ENCODE measurements at regions not wholly inside any gene's neighbourhood (a gene's known extent, or its start where the extent isn't known, plus 50 kb on each side); places are given as distances from the start of the nearest gene placed in this dataset.

- H3K27ac ChIP-seq: no peak overlapping the region
- 88 to 89% methylated on average over 3 of the region's 3 CpGs for WGBS, 2 donors
- H3K9me3 ChIP-seq: no peaks in the 10 kb centered on the region
- no peaks in the 10 kb centered on the region for H3K36me3 ChIP-seq
- no peaks in the 10 kb centered on the region for H3K27me3 ChIP-seq
- peaks cover 0 to 13% (median 0%) of the 10 kb centered on the region in 4 donors for H3K4me1 ChIP-seq
- no peak for DNase-seq (ENCODE audit: low spot score in 2 of 2)
- TF ChIP-seq EP300 (IDR thresholded peaks at IDR 0.05): no peak
- TF ChIP-seq POLR2A (IDR thresholded peaks at IDR 0.05): no peak
- TF ChIP-seq CTCF (IDR thresholded peaks at IDR 0.05): no peak
- no peak overlapping the region for H3K4me3 ChIP-seq
These were observed 69.5 kb upstream of the XPA start for GRCh38 chr9:97766610-97767009.

GRCh38 chr9:97767891-97768290 lies 70.8 kb upstream of the XPA start:
- Histone ChIP-seq H3K4me1 (peaks cover 0 to 13% (median 0%) of the 10 kb centered on the region in 4 donors), H3K4me3 (no peak overlapping the region), H3K27me3 (no peaks in the 10 kb centered on the region), H3K27ac (no peak overlapping the region), H3K36me3 (no peaks in the 10 kb centered on the region), H3K9me3 (no peaks in the 10 kb centered on the region)
- 82 to 88% methylated on average over 2 of the region's 2 CpGs for WGBS, 2 donors
- no peak for DNase-seq (ENCODE audit: low spot score in 2 of 2)
- TF ChIP-seq POLR2A (IDR thresholded peaks at IDR 0.05): no peak
- no peak for TF ChIP-seq EP300 (IDR thresholded peaks at IDR 0.05)
- no peak for TF ChIP-seq CTCF (IDR thresholded peaks at IDR 0.05)

GRCh38 chr9:97768746-97769145 lies 71.6 kb upstream of the XPA start:
- no peaks in the 10 kb centered on the region for H3K9me3 ChIP-seq
- peaks cover 0 to 13% (median 0%) of the 10 kb centered on the region in 4 donors for H3K4me1 ChIP-seq
- WGBS, 2 donors: 43 to 50% methylated on average over 7 of the region's 7 CpGs
- TF ChIP-seq CTCF (IDR thresholded peaks at IDR 0.05): no peak
- TF ChIP-seq EP300 (IDR thresholded peaks at IDR 0.05): no peak
- no peak for TF ChIP-seq POLR2A (IDR thresholded peaks at IDR 0.05)
- no peak for DNase-seq (ENCODE audit: low spot score in 2 of 2)
- H3K36me3 ChIP-seq: no peaks in the 10 kb centered on the region
- no peaks in the 10 kb centered on the region for H3K27me3 ChIP-seq
- H3K27ac ChIP-seq: no peak overlapping the region
- no peak overlapping the region for H3K4me3 ChIP-seq

- peaks cover 0 to 13% (median 0%) of the 10 kb centered on the region in 4 donors for H3K4me1 ChIP-seq
- DNase-seq (ENCODE audit: low spot score in 2 of 2): no peak
- no peak overlapping the region for H3K27ac ChIP-seq
- H3K4me3 ChIP-seq: no peak overlapping the region
- WGBS, 2 donors: 46 to 50% methylated on average over 5 of the region's 5 CpGs
- H3K36me3 ChIP-seq: no peaks in the 10 kb centered on the region
- TF ChIP-seq POLR2A (IDR thresholded peaks at IDR 0.05) (no peak), CTCF (IDR thresholded peaks at IDR 0.05) (no peak), EP300 (IDR thresholded peaks at IDR 0.05) (no peak)
- no peaks in the 10 kb centered on the region for H3K9me3 ChIP-seq
- H3K27me3 ChIP-seq: no peaks in the 10 kb centered on the region
These were observed 72.1 kb upstream of the XPA start for GRCh38 chr9:97769208-97769607.

GRCh38 chr9:97770808-97771372 lies 73.8 kb upstream of the XPA start:
- 44 to 67% methylated on average over 1 of the region's 1 CpG for WGBS, 2 donors
- no peaks in the 10 kb centered on the region for H3K27me3 ChIP-seq
- peaks cover 0 to 13% (median 0%) of the 10 kb centered on the region in 4 donors for H3K4me1 ChIP-seq
- no peak for TF ChIP-seq POLR2A (IDR thresholded peaks at IDR 0.05)
- TF ChIP-seq EP300 (IDR thresholded peaks at IDR 0.05): no peak
- TF ChIP-seq CTCF (IDR thresholded peaks at IDR 0.05): no peak
- DNase-seq (ENCODE audit: low spot score in 2 of 2): no peak
- H3K27ac ChIP-seq: no peak overlapping the region
- no peak overlapping the region for H3K4me3 ChIP-seq
- no peaks in the 10 kb centered on the region for H3K9me3 ChIP-seq
- no peaks in the 10 kb centered on the region for H3K36me3 ChIP-seq

All from tibial nerve (tissue), 4 donors.